ENCODE measurements at regions not wholly inside any gene's neighbourhood (a gene's known extent, or its start where the extent isn't known, plus 50 kb on each side); places are given as distances from the start of the nearest gene placed in this dataset.

DNA sequence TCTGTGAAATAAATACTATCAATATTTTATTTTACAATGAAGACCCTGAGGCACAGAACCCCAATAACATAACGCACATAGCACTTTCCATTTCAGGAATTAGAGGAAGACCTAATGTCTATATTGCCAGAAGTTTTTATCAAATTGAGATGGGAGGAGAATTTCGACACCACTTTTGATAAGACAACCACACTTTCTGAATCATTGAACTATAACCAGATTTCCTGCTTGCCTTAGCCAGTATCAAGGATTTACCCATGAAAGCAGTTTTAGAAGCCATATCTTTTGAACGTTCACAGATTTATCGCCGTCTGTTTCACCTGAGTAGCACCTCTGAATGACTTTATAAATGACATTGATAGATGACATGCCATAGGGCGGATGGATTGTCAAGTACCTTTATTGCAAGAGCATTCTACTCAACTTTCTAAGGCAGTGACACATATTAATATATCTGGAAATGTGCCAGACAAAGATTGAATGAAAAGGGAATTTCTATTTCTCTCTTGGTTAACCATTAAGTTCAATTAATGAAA is 768.4 kb downstream of the LTN1 start:
- Histone ChIP-seq H4K20me1 (replicated peaks; ENCODE audit: control insufficient read depth, insufficient read depth, low read length) (no peaks in the 10 kb centered on the region), H3K27me3 (ENCODE audit: control insufficient read depth in 2 of 2, insufficient read depth in 2 of 2, low read length in 2 of 2) (no peaks in the 10 kb centered on the region), H3K9me3 (replicated peaks; ENCODE audit: control insufficient read depth, insufficient read depth, low read depth, low read length) (0 out of 2 replicates have a peak, but pooled peaks cover 2% of the 10 kb centered on the region), H3K79me2 (ENCODE audit: control insufficient read depth, insufficient read depth, low read length) (no peaks in the 10 kb centered on the region), H3K9ac (ENCODE audit: insufficient read depth in 1 of 2, low read depth in 2 of 2, low read length in 2 of 2) (no peak overlapping the region), H3K4me3 (no peak overlapping the region), H3K4me2 (ENCODE audit: insufficient read depth, low read length) (no peak overlapping the region), H3K36me3 (ENCODE audit: control insufficient read depth, insufficient read depth, low read length) (no peaks in the 10 kb centered on the region), H3K4me1 (replicated peaks in 1 of 2; ENCODE audit: control insufficient read depth in 2 of 2, insufficient read depth in 2 of 2, low read length in 2 of 2) (no peaks in the 10 kb centered on the region), H3K27ac (ENCODE audit: extremely low read depth, low read depth, low read length) (no peak overlapping the region), H3K9me1 (ENCODE audit: control insufficient read depth, insufficient read depth, low read length) (no peaks in the 10 kb centered on the region), H2AFZ (ENCODE audit: low read depth, low read length) (no peak overlapping the region)
- BruUV-seq (replicated peaks), result no TSS peak
- POLR2A ChIA-PET, result no interaction called here
- in situ Hi-C loops (cut with MboI) (no loop called here), intact Hi-C loops (cut with micrococcal nuclease) (no loop called here)
- FAIRE-seq (no peak), ATAC-seq (no peak), DNase-seq (ENCODE audit: extremely low read depth in 1 of 4, low spot score in 3 of 4) (no peak)
- TF ChIP-seq, protein P1, sequence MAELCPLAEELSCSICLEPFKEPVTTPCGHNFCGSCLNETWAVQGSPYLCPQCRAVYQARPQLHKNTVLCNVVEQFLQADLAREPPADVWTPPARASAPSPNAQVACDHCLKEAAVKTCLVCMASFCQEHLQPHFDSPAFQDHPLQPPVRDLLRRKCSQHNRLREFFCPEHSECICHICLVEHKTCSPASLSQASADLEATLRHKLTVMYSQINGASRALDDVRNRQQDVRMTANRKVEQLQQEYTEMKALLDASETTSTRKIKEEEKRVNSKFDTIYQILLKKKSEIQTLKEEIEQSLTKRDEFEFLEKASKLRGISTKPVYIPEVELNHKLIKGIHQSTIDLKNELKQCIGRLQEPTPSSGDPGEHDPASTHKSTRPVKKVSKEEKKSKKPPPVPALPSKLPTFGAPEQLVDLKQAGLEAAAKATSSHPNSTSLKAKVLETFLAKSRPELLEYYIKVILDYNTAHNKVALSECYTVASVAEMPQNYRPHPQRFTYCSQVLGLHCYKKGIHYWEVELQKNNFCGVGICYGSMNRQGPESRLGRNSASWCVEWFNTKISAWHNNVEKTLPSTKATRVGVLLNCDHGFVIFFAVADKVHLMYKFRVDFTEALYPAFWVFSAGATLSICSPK (IDR thresholded peaks at IDR 0.05; ENCODE audit: borderline replicate concordance), result no peak
- no peak for TF ChIP-seq RBM17 (IDR thresholded peaks at IDR 0.05; ENCODE audit: borderline replicate concordance, low read depth, low read length)
- TF ChIP-seq, protein P2, sequence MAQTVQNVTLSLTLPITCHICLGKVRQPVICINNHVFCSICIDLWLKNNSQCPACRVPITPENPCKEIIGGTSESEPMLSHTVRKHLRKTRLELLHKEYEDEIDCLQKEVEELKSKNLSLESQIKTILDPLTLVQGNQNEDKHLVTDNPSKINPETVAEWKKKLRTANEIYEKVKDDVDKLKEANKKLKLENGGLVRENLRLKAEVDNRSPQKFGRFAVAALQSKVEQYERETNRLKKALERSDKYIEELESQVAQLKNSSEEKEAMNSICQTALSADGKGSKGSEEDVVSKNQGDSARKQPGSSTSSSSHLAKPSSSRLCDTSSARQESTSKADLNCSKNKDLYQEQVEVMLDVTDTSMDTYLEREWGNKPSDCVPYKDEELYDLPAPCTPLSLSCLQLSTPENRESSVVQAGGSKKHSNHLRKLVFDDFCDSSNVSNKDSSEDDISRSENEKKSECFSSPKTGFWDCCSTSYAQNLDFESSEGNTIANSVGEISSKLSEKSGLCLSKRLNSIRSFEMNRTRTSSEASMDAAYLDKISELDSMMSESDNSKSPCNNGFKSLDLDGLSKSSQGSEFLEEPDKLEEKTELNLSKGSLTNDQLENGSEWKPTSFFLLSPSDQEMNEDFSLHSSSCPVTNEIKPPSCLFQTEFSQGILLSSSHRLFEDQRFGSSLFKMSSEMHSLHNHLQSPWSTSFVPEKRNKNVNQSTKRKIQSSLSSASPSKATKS (CRISPR knock-in tag; IDR thresholded peaks at IDR 0.05), result no peak
- CTCF ChIA-PET (ENCODE audit: low intra/inter-chr PET ratio), result no interaction called here
- WGBS (ENCODE audit: insufficient coverage, low coverage, missing lambda C conversion rate), result under 1% methylated on average over 6 of the region's 6 CpGs
